ENCODE measurements at regions not wholly inside any gene's neighbourhood (a gene's known extent, or its start where the extent isn't known, plus 50 kb on each side); places are given as distances from the start of the nearest gene placed in this dataset.
"Not testable (repeated sequence)": the region's sequence is repeated elsewhere in the genome, so short reads cannot be mapped to it uniquely, and the experiment has no call there.

GRCh38 chrX:63285375-63285774 is 65.8 kb downstream of the SPIN4 start:
- no peak overlapping the region for H3K4me3 ChIP-seq (ENCODE audit: low read depth, low read length)
- no peak for DNase-seq (ENCODE audit: low read depth)

DNA sequence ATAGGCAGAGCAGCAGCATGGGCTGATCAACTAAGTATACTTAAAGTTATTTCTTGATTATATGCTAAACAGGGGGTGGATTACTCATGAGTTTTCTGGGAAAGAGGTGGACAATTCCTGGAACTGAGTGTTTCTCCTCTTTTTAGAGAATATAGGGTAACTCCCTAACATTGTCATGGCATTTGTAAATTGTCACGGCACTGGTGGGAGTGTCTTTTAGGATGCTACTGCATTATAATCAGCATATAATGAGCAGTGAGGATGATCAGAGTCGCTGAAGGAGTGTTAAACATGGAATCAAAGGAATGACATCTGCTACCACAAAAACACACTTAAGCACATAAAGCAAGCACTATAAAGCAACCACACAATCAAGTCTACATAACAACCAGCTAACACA is 66.5 kb downstream of the SPIN4 start:
- TF ChIP-seq, protein P1, sequence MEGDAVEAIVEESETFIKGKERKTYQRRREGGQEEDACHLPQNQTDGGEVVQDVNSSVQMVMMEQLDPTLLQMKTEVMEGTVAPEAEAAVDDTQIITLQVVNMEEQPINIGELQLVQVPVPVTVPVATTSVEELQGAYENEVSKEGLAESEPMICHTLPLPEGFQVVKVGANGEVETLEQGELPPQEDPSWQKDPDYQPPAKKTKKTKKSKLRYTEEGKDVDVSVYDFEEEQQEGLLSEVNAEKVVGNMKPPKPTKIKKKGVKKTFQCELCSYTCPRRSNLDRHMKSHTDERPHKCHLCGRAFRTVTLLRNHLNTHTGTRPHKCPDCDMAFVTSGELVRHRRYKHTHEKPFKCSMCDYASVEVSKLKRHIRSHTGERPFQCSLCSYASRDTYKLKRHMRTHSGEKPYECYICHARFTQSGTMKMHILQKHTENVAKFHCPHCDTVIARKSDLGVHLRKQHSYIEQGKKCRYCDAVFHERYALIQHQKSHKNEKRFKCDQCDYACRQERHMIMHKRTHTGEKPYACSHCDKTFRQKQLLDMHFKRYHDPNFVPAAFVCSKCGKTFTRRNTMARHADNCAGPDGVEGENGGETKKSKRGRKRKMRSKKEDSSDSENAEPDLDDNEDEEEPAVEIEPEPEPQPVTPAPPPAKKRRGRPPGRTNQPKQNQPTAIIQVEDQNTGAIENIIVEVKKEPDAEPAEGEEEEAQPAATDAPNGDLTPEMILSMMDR (IDR thresholded peaks at IDR 0.05; ENCODE audit: insufficient read depth, low read depth, low read length) = no peak
- H3K4me3 ChIP-seq (ENCODE audit: low read depth, low read length) = no peak overlapping the region
- DNase-seq (ENCODE audit: low read depth) = no peak

More at GRCh38 chrX:63285375-63285774, 65.8 kb downstream of the SPIN4 start:
- TF ChIP-seq, protein P1 (IDR thresholded peaks at IDR 0.05; ENCODE audit: insufficient read depth, low read depth, low read length) = no peak

DNA sequence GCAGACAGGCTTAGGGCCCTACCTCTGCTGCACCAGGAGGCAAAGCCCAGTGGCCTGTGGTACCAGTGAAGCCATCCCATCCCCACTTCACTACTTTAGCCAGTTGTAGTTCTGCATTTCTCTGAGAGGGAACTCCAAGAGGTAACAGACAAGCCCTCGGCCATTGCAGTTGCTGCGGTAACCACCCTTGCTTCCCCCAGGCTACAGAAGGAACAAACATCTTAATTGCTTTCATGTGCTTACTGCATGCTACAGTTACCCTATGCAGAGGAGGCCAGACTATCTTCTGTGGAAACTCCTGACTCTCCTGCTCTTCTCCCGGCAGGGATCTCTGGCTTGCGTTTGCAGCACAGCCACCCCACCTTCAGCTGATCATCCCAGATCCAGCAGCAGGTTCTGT is 67.8 kb downstream of the SPIN4 start:
- no peak for DNase-seq (ENCODE audit: low read depth)
- TF ChIP-seq, protein P1 (IDR thresholded peaks at IDR 0.05; ENCODE audit: insufficient read depth, low read depth, low read length) = no peak
- H3K4me3 ChIP-seq (ENCODE audit: low read depth, low read length) = no peak overlapping the region

DNA sequence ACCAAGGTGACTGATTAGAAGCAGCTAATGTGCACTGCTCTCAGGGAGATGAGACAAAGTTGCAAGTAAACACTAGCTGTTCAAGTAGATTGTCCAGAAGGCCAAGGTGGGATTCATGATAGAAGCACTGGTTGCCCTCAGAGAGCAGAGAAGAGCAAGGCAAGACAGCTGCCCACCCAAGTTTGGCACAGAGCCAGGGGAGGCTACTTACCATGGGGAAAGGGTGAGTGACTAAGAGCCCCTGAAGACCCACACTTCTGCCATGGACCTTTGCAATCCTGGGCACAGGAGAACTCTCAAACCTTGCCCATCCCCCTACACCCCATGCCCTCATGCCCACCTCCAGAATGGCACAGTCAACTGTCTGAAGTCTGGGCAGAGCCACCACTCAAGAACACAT is 68.3 kb downstream of the SPIN4 start:
- no peak for DNase-seq (ENCODE audit: low read depth)
- H3K4me3 ChIP-seq (ENCODE audit: low read depth, low read length) = no peak overlapping the region
- TF ChIP-seq, protein P1 (IDR thresholded peaks at IDR 0.05; ENCODE audit: insufficient read depth, low read depth, low read length) = no peak

DNA sequence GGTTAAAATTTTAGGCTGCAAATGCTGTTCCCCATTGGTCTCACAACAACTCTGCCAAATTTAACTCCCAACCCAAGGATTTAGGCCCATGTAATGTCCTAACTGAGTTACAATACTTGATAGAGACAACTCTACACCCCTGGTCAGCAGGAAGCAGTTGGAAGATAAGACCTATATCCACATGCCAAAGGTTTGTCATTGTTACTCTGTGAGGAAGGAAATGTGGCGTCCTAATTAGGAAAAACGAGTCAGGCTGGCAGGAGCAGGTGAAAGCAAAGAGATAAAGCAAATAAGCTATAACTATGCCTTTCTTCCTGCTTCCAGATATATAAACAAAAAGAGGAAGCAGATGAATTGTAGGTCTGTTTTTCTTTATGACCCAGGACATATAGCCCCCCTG is 69.1 kb downstream of the SPIN4 start:
- TF ChIP-seq, protein P1 (IDR thresholded peaks at IDR 0.05; ENCODE audit: insufficient read depth, low read depth, low read length) = no peak
- no peak overlapping the region for H3K4me3 ChIP-seq (ENCODE audit: low read depth, low read length)
- DNase-seq (ENCODE audit: low read depth) = no peak

GRCh38 chrX:63281465-63281864 is 69.7 kb downstream of the SPIN4 start:
- no peak overlapping the region for H3K4me3 ChIP-seq (ENCODE audit: low read depth, low read length)
- TF ChIP-seq, protein P1 (IDR thresholded peaks at IDR 0.05; ENCODE audit: insufficient read depth, low read depth, low read length) = no peak
- no peak for DNase-seq (ENCODE audit: low read depth)

DNA sequence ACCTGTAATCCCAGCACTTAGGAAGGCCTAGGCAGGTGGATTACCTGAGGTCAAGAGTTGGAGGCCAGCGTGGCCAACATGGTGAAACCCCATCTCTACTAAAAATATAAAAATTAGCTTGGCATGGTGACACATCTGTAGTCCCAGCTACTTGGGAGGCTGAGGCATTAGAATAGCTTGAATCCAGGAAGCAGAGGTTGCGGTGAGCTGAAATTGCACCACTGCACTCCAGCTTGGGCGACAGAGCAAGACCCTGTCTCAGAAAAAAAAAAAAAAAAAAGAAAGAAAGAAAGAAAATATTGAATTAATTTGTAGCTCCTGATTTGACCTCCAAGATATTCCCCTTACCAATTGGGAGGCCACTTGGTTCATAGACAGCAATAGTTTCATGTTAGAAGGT is 73.7 kb downstream of the SPIN4 start:
- H3K4me3 ChIP-seq (ENCODE audit: low read depth, low read length); DNase-seq (ENCODE audit: low read depth): not testable (repeated sequence)

Data from fibroblast of villous mesenchyme (primary cell).